GM12874 (cell line): ENCODE measurements at regions not wholly inside any gene's neighbourhood (a gene's known extent, or its start where the extent isn't known, plus 50 kb on each side); places are given as distances from the start of the nearest gene placed in this dataset.

Source experiments
- CTCF ChIP-seq: IDR thresholded peaks from 2 replicates; pipeline ENCODE4 v1.5.1; 2011; ENCODE audit warnings: low read depth, mild to moderate bottlenecking, control low read depth, low read length, moderate library complexity; ENCODE audit not compliant: insufficient read depth

- TF ChIP-seq CTCF = no peak
Measured at GRCh38 chr7:115585015-115585718, 445.4 kb downstream of the TFEC start.

- no peak for TF ChIP-seq CTCF
Measured at GRCh38 chr7:115582956-115583355, 447.6 kb downstream of the TFEC start.

GRCh38 chr7:115578576-115578975, 452.0 kb downstream of the TFEC start:
- no peak for TF ChIP-seq CTCF

- TF ChIP-seq CTCF = no peak
Measured at GRCh38 chr7:115574681-115575291, 455.8 kb downstream of the TFEC start.

- no peak for TF ChIP-seq CTCF
Measured at GRCh38 chr7:115572111-115572510, 458.5 kb downstream of the TFEC start.

- TF ChIP-seq CTCF = no peak
Measured at GRCh38 chr7:115561335-115562110, 469.0 kb downstream of the TFEC start.

- TF ChIP-seq CTCF = no peak
Measured at GRCh38 chr7:115559877-115560276, 470.7 kb downstream of the TFEC start.
